IPS-18c (cell line): ENCODE measurements at regions not wholly inside any gene's neighbourhood (a gene's known extent, or its start where the extent isn't known, plus 50 kb on each side); places are given as distances from the start of the nearest gene placed in this dataset.

ENCODE experiments used
- H3K4me3 ChIP-seq: 2 replicates; pipeline ENCODE4 v1.7.0; 2013; ENCODE audit warnings: low read depth, mild to moderate bottlenecking, low read length, moderate library complexity; ENCODE audit not compliant: insufficient read depth
- H3K9me3 ChIP-seq: one replicate; pipeline ENCODE4 v1.6.1; 2013; ENCODE audit warnings: mild to moderate bottlenecking, low read length, moderate library complexity; ENCODE audit not compliant: control insufficient read depth, insufficient read depth

DNA sequence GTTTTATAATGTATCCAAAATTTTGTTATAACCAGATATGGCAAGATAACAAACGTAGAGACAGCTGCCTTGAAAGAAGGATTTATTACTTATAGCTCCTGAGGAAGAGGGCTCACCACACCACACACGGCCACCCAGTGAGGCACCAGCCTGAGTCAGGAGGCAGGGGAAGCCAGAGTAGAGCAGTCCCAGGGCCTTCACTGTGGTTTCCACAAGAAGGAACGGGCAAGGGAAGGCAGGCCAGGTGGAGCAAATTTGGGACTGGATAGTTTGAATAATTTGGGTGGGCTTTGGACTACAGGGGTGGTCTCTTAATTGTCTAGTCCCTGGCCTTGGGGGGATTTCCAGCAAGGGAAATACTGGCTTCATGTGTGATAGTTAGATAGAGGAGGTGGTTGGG lies 72.5 kb downstream of the RRAGC start:
- H3K9me3 ChIP-seq = no peaks in the 10 kb centered on the region
- no peak overlapping the region for H3K4me3 ChIP-seq

DNA sequence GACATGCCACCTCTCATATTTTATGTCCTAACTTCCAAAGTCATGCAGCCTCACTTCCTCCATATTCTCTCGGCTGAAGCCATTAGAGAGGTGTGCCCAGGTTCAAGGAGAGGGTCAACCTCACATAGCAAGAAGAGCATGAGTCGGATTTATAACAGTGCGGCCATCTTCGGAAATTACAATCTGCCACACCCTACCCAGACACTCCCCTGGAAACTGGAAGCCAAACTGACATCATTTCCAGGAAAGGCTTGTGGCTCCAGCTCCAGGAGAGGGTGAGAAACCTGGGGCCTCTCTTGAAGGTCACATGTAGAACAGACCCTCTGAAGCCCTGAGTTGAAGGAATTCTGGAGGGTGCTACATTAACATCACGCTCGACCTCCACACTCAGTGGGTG lies 73.5 kb downstream of the RRAGC start:
- Histone ChIP-seq H3K4me3 (no peak overlapping the region), H3K9me3 (no peaks in the 10 kb centered on the region)

DNA sequence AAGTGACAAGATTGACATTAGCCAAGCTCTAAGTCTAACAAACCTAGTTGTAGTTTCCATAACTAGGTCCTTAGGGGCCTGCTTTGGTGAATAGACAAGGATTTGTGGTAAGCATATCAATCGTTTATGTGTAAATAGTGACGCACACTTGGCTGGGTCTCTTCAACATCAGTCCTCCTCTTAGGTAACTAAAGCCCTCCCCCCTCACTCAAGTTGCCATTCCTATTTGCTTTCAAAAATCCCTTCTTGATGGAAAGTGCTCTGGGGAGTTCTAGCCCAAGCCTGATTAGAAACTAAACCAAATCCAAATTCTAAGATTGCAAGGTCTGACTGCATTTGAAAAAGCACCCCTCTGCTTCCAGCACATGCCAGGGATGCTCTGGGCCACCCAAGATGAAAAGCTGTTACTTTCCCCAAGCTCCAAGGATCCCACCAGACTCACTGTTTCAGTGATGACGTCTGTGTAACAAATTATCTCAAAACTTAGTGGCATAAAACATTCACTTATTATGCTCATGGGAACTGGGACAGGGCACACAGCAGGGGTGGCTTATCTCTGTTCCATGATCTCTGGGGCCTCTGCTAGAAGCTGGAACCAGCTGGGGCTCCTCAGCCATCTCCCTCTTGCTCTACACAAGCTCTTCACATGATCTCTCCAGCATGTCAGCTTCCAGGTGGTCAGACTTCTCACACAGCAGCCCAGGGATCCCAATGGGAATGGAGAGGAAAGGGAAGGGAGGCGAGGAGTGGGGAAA lies 74.1 kb downstream of the RRAGC start:
- no peaks in the 10 kb centered on the region for H3K9me3 ChIP-seq
- H3K4me3 ChIP-seq = no peak overlapping the region

DNA sequence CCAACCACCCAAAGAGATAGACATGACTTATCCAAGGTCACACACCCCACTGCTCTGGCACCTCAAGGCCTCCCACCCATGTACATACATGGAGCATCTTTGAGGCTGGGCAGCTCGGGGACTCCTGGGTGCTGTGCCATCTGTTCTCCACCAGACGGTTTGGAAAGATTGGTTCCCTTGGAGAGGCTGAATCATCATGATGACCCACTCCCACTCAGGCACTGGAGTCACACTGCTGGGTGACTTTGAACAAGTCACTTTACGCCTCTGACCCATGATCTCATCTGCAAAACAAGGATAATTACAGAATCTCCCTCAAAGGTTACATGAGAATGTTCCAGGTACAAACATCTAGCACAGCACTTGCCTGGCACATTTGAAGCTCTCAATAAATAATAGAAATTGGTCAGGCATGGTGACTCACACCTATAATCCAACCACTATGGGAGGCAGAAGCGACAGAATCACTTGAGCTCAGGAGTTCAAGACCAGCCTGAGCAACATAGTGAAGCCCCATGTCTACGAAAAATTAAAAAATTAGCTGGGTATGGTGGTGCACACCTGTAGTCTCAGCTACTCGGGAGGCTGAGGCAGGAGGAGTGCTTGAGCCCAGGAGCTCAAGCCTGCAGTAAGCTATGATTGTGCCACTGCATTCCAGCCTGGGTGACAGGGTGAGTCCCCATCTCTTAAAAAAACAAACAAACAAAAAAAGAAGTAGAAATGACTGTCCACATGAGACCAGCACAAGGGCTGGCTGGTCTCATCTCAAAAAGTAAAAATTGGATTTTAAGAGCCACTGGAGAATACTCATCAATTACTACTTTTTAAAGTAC lies 74.9 kb downstream of the RRAGC start:
- Histone ChIP-seq H3K9me3 (no peaks in the 10 kb centered on the region), H3K4me3 (no peak overlapping the region)

DNA sequence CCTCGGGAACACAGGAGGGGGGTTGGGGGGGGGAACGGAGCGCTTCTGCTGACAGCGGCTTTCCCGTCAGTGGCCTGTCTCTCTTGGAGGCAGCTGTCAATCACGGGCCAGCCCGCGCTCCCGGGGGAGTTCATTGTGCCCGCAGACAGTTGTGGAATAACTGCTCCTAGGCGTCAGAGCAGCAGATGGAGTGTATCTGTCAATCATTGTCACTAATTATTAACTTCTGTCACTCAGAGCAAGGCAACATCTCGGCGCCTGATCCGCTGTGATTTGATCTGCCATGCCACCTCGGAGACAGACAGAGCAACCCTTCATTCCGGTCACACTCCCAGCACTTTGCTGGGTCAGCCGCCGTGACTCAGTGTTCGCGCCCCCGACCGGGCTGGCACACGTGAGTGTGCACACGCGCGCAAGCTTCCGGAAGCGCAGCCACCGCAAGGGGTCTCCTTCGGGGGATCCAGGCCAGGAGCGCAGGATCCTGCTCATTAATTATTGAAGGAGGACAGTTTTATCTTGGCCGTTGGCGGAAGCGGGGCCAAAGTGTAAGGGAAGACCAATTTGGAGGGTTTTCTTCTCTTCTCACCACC lies 75.8 kb downstream of the RRAGC start:
- H3K9me3 ChIP-seq = no peaks in the 10 kb centered on the region
- H3K4me3 ChIP-seq = no peak overlapping the region

DNA sequence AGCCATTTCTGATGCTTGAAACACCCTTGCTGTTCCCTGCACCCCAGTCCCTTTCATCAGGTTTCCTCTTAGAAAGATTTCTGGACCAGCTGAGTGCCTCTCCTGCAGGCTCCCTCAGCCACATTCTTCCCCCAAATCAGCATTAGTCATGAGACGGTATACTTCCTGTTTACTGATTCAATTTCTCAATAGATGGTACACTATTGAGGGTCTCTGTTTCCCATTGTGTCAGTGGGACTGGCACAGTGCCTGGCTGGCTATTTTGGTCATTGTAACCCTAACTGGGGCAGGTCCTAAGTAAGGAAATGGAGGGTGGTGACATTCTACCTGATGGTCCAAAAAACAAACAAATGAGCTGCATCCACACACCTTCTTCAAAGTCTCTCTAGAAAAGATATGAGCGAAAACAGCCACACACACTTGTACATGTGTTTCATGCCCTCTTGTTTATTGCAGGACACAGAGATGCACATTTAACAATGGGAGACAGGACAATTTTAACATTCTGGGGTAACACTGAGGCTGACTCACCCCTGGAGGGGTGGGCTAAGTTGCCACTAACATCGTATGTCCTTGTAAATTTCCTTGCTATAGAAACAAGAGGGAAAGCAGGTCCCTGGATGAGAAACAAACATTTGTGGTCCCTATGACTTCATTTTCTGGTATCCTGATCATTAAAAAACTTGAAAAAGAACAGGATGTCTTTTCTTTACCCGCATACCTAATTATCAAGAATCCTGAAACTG lies 77.5 kb downstream of the RRAGC start:
- Histone ChIP-seq H3K9me3 (no peaks in the 10 kb centered on the region), H3K4me3 (no peak overlapping the region)

DNA sequence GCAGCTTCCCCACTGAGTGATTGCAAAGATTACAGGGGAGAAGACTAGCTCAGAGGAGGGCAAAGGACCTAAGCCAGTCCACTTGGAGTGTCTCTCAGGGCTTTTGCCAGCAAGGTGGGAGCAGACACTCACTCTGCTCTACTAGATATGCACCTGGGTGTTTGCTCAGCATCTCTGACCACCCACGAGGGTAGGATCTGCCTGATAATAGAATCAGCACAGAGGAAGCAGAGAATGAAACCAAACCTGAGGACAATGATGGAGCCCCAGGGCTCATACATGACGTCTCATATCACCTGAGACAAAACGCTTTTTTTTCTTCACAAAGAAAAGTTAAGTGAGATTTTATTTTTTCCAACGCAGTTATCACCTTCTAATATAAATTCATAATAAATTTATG lies 79.4 kb downstream of the RRAGC start:
- H3K4me3 ChIP-seq = no peak overlapping the region
- H3K9me3 ChIP-seq = no peaks in the 10 kb centered on the region

DNA sequence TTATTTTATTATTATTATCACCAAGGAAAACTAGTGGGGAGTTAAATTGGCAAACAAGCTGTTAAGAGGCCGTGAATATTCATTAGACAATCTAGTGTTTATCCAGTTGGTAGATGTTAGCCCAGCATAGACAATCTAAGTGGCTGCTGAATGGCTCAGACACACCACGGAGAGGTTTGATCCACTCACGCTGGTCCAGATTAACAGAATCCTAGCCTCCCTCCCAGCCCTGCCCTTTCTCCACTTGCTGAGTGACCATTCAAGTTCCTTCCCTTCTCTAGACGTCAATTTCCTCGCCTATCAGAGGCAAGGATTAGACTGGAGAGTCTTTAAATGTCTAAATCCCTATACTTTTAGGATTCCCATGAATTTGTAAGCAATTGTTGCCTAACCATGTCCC lies 80.1 kb downstream of the RRAGC start:
- H3K4me3 ChIP-seq = no peak overlapping the region
- no peaks in the 10 kb centered on the region for H3K9me3 ChIP-seq

DNA sequence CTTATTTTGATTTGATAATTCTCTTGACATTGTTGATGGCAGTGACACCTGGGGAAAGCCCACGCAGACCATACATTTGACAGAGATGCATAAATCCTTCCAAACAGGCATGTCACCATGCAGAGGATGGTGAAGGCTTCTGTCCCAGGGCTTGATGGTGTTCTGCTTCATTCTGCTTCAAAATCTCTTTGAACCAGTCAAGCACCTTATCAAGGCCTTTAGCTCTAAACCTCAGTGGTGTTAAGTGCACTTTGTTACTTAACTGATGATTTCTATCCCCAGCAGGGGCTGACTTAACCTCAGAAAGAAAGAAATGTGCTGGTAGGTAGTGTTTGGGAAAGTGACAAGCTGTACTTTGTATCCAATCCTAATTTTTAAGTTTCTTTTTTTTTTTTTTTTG lies 81.1 kb downstream of the RRAGC start:
- Histone ChIP-seq H3K9me3 (no peaks in the 10 kb centered on the region), H3K4me3 (no peak overlapping the region)

DNA sequence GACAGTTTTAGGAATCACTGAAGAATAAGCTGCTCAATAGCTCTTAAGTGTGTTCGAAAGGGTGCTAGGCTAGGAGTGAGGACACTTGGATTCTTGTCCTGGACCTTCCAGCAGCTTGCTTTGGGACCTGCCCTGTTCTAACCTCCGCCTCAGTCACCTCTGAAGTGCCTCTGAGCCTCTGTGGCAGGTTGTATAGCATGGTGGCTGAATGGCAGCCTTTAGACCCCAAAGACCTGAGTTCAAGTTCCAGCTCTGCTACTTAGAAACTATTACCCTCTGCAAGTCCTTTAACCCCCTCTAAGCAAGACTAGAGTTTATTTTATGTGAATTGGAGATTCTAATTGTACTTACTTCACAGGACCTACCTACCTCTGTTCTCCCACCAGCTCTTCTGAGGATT lies 81.5 kb downstream of the RRAGC start:
- H3K4me3 ChIP-seq = no peak overlapping the region
- H3K9me3 ChIP-seq = no peaks in the 10 kb centered on the region

DNA sequence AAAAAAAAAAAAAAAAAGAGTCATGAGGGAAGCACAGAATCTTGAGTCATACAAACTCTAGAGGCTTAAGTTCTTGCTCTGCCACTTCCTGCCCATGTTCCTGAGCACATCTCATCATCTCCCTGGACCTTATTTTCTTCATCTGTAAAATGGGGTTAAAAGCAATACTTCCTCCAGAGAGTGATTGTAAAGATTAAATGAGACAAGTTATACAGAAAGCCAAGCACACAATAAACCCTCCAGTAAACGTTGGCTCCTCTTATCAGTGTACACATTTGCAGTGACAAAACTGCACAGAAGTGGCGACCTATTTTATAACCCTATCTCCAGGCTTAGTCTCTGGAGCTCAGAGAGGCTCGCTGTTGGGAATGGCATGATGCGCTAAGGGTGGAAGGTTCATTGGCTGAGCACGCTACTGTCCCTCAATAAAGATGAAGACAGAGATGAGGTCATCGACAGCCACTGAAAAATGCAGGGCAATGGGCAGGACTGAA lies 82.1 kb downstream of the RRAGC start:
- Histone ChIP-seq H3K9me3 (no peaks in the 10 kb centered on the region), H3K4me3 (no peak overlapping the region)

DNA sequence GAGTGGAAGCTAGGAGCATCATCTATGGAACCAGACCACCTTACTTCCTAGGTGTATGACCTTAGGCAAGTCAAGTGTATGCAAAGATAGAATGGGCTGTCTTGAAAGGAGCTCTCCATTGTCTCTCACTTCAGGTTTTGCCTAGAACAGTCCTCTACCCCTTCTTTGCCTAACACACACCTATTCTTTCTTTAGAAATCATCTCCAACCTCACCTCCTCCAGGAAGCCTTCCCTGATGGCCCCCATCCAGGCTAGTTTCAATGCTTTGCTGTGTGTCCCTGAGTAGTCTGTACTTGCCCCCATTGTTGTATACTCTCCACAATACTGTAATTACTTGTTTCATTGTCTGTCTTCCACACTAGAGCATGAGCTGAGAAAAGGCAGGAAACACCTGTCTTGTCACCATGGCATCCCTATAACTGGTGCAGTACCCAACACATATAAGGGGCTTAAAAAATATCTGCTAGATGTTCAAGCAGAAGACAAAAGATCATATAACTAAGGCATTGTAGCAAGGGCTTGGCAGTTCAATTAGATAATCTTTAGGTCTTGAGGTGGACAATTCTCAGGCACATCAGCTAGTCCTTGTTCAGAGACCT lies 83.0 kb downstream of the RRAGC start:
- no peak overlapping the region for H3K4me3 ChIP-seq
- no peaks in the 10 kb centered on the region for H3K9me3 ChIP-seq

DNA sequence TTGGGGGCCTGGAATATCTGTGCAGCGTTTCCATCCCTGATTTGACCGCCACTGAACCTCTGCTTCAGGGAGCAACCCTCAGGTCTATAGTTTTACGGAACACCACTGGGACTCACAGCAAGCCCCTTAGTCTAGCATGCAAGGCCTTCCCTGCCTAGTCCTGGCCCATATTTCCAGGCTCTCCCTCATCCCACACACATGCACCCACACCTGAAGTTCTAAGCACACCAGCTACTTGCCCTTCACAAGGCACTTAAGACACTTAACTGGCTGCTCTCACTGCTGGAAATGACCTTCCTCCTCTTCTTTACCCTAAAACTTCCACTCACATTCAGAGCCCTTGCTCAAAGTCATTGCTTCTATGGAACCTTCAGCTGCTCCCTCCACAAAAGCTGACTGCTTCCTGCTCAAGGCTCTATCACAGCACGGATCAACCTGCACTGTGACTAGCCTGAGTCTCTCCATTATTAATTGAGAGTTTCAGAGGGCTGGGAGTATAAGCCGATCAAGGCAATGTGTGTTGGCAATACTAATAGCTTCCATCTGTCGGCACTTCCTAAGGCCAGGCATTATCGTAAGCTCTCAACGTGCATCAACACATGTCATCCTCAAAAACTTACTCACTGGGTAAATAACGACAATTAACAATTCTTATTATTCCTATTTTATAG lies 84.3 kb downstream of the RRAGC start:
- no peak overlapping the region for H3K4me3 ChIP-seq
- no peaks in the 10 kb centered on the region for H3K9me3 ChIP-seq

DNA sequence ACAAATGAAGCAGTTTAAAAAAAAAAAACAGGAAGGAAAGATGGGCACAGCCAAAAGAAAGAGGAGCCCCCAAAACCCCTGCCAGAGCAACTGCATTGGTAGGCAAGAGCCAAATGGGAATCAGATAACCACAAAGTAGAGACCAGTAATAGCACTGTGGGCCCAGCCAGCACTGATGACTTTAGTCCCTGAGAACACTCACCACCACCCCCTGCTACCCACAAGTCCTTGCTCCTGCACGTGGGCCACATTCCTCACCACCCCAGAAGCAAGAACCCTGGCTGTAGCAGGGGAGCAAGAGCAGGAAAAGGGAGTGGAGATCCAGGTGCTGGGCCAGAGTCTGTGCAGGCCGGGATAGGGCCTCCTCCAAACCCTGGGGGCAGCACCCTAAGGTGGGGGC lies 86.1 kb downstream of the RRAGC start:
- no peaks in the 10 kb centered on the region for H3K9me3 ChIP-seq
- no peak overlapping the region for H3K4me3 ChIP-seq

DNA sequence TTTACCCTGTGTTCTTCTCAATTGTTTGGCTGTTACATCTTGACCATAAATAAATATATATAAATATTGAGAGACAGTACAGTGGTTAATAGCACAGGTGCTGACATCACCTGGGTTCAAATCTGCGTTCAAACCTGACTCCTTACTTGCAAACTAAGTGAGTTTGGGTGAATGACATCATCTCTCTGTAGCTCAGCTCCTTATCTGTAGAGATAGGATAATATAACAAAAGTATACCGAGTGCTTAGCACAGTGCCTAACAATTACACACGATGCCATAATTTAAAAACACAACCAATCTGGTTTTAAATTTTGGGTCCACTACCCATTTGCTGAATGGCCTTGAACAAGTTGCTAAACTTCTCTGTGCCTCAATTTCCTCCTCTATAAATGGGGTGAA lies 86.6 kb downstream of the RRAGC start:
- Histone ChIP-seq H3K4me3 (no peak overlapping the region), H3K9me3 (no peaks in the 10 kb centered on the region)

DNA sequence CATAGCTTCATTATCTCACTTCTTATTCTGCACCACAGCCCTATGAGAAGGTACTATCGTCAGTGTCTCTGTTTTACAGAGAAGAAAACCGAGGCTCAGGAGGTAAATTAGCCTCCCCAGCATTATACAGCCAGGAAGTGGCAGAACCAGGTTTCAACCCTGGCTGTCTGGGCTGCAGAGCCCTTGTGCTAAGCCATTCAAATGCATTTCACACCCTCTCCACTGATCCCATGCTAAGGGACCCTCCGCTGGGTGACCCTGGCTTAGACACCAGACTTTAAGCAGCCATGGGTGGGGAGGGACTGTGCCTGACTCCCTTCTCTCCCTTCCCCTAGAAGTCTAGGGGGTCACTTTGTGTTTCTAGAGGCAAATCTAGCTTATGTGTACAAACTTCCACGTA lies 87.5 kb downstream of the RRAGC start:
- Histone ChIP-seq H3K9me3 (no peaks in the 10 kb centered on the region), H3K4me3 (no peak overlapping the region)
